Smooth muscle cell (in vitro differentiated cells): ENCODE measurements at regions not wholly inside any gene's neighbourhood (a gene's known extent, or its start where the extent isn't known, plus 50 kb on each side); places are given as distances from the start of the nearest gene placed in this dataset.
"Not testable (repeated sequence)": the region's sequence is repeated elsewhere in the genome, so short reads cannot be mapped to it uniquely, and the experiment has no call there.

Experiments
- DNase-seq: peaks from one replicate; lab custom pipeline; 2025; ENCODE audit not compliant: unreplicated experiment; lab: John Stamatoyannopoulos, UW
- H2AFZ ChIP-seq: fragments of 200-600 bp; sonication (generic); 2 replicates; pipeline ENCODE4 v1.6.0; 2016; ENCODE audit warnings: antibody characterized with exemption, low read depth, mild to moderate bottlenecking
- H3F3A ChIP-seq: fragments of 200-600 bp; sonication (generic); 2 replicates; pipeline ENCODE4 v1.6.0; 2017; ENCODE audit warnings: antibody characterized with exemption, low read depth
- H3K27ac ChIP-seq: fragments of 200-600 bp; sonication (generic); 2 replicates; pipeline ENCODE4 v1.5.1; 2016; ENCODE audit warnings: low read depth, mild to moderate bottlenecking
- H3K27me3 ChIP-seq: fragments of 200-600 bp; sonication (generic); 2 replicates; pipeline ENCODE4 v1.6.1; 2016; ENCODE audit warnings: low read depth, mild to moderate bottlenecking
- H3K36me3 ChIP-seq: fragments of 200-600 bp; sonication (generic); 2 replicates; pipeline ENCODE4 v1.5.1; 2016; ENCODE audit warnings: low read depth
- H3K4me1 ChIP-seq: fragments of 200-600 bp; sonication (generic); 2 replicates; pipeline ENCODE4 v1.5.1; 2016; ENCODE audit warnings: low read depth
- H3K4me2 ChIP-seq: fragments of 200-600 bp; sonication (generic); 2 replicates; pipeline ENCODE4 v1.6.0; 2016; ENCODE audit warnings: mild to moderate bottlenecking
- H3K4me3 ChIP-seq: fragments of 200-600 bp; sonication (generic); 2 replicates; pipeline ENCODE4 v1.5.1; 2016; ENCODE audit warnings: mild to moderate bottlenecking
- H3K79me2 ChIP-seq: fragments of 200-600 bp; sonication (generic); 2 replicates; pipeline ENCODE4 v1.6.0; 2016; ENCODE audit warnings: low read depth, mild to moderate bottlenecking
- H3K9ac ChIP-seq: fragments of 200-600 bp; sonication (generic); 2 replicates; pipeline ENCODE4 v1.6.0; 2016; ENCODE audit warnings: low read depth
- H3K9me3 ChIP-seq: fragments of 200-600 bp; sonication (generic); replicated peaks from 2 replicates; pipeline ENCODE4 v1.5.1; 2016; ENCODE audit warnings: low read depth
- H4K20me1 ChIP-seq: fragments of 200-600 bp; sonication (generic); 2 replicates; pipeline ENCODE4 v1.6.0; 2016; ENCODE audit warnings: low read depth
- CTCF ChIP-seq: fragments of 200-600 bp; sonication (generic); IDR thresholded peaks from 2 replicates; pipeline ENCODE4 v1.5.1; 2017; ENCODE audit warnings: borderline replicate concordance, mild to moderate bottlenecking, antibody characterized with exemption; ENCODE audit not compliant: insufficient read depth, poor library complexity, severe bottlenecking
- WGBS: methylation state at CpG from one replicate; pipeline ENCODE4 v1.1.7; 2016; ENCODE audit warnings: low lambda C conversion rate; 5-methylcytosine and 5-hydroxymethylcytosine counted together

- no peaks in the 10 kb centered on the region for H3K79me2 ChIP-seq
- no peak overlapping the region for H2AFZ ChIP-seq
- no peaks in the 10 kb centered on the region for H3K9me3 ChIP-seq
- peak overlapping the region; percentile 50 for H3K4me2 ChIP-seq
- no peak overlapping the region for H3K4me3 ChIP-seq
- H3F3A ChIP-seq: peaks cover 24% of the 10 kb centered on the region
- no peaks in the 10 kb centered on the region for H3K36me3 ChIP-seq
- H3K9ac ChIP-seq: no peak overlapping the region
- DNase-seq: no peak
- H3K4me1 ChIP-seq: peaks cover 5% of the 10 kb centered on the region
- WGBS: 4% methylated on average over 6 of the region's 6 CpGs
- TF ChIP-seq CTCF: no peak
- H3K27ac ChIP-seq: peak overlapping the region; percentile 67
- no peaks in the 10 kb centered on the region for H4K20me1 ChIP-seq
- H3K27me3 ChIP-seq: no peaks in the 10 kb centered on the region
Observed at GRCh38 chr12:115370650-115371049, 686.7 kb upstream of the TBX3 start.

- no peak overlapping the region for H3K9ac ChIP-seq
- peaks cover 22% of the 10 kb centered on the region for H3F3A ChIP-seq
- H3K36me3 ChIP-seq: no peaks in the 10 kb centered on the region
- no peak for TF ChIP-seq CTCF
- H3K79me2 ChIP-seq: no peaks in the 10 kb centered on the region
- H3K4me2 ChIP-seq: peak overlapping the region; percentile 50
- H2AFZ ChIP-seq: no peak overlapping the region
- no peaks in the 10 kb centered on the region for H4K20me1 ChIP-seq
- H3K4me1 ChIP-seq: peaks cover 2% of the 10 kb centered on the region
- H3K27me3 ChIP-seq: no peaks in the 10 kb centered on the region
- H3K27ac ChIP-seq: peak overlapping the region; percentile 67
- H3K4me3 ChIP-seq: no peak overlapping the region
- DNase-seq: no peak
- no peaks in the 10 kb centered on the region for H3K9me3 ChIP-seq
- 28% methylated on average over 3 of the region's 3 CpGs for WGBS
Observed at GRCh38 chr12:115370207-115370606, 686.2 kb upstream of the TBX3 start.

- not testable (repeated sequence) for H3F3A ChIP-seq, H3K4me1 ChIP-seq, H3K9ac ChIP-seq, H3K4me3 ChIP-seq, H3K27ac ChIP-seq, H3K27me3 ChIP-seq, H3K9me3 ChIP-seq, H3K4me2 ChIP-seq, H3K36me3 ChIP-seq, H4K20me1 ChIP-seq, H3K79me2 ChIP-seq, DNase-seq, H2AFZ ChIP-seq
- WGBS: 90% methylated on average over 4 of the region's 4 CpGs
Observed at GRCh38 chr12:115366277-115366676, 682.3 kb upstream of the TBX3 start.

GRCh38 chr12:115365765-115366164 is 681.8 kb upstream of the TBX3 start:
- not testable (repeated sequence) for H3K9ac ChIP-seq, H2AFZ ChIP-seq, H3K36me3 ChIP-seq, H3K4me1 ChIP-seq, H3K4me3 ChIP-seq, H4K20me1 ChIP-seq, H3K9me3 ChIP-seq, H3K79me2 ChIP-seq, H3K4me2 ChIP-seq, DNase-seq, H3F3A ChIP-seq, H3K27ac ChIP-seq, H3K27me3 ChIP-seq
- WGBS: 95% methylated on average over 4 of the region's 4 CpGs

GRCh38 chr12:115364921-115365320 is 680.9 kb upstream of the TBX3 start:
- H3K4me1 ChIP-seq: no peaks in the 10 kb centered on the region
- no peak overlapping the region for H3K4me2 ChIP-seq
- H2AFZ ChIP-seq: no peak overlapping the region
- no peaks in the 10 kb centered on the region for H3K27me3 ChIP-seq
- no peak for DNase-seq
- no peak for TF ChIP-seq CTCF
- WGBS: 68% methylated on average over 3 of the region's 3 CpGs
- no peaks in the 10 kb centered on the region for H3K9me3 ChIP-seq
- H3K79me2 ChIP-seq: no peaks in the 10 kb centered on the region
- H3F3A ChIP-seq: peaks cover 1% of the 10 kb centered on the region
- H3K27ac ChIP-seq: no peak overlapping the region
- no peaks in the 10 kb centered on the region for H4K20me1 ChIP-seq
- no peak overlapping the region for H3K9ac ChIP-seq
- no peak overlapping the region for H3K4me3 ChIP-seq
- no peaks in the 10 kb centered on the region for H3K36me3 ChIP-seq
